Spinal cord (tissue), 9 donors: ENCODE measurements at regions not wholly inside any gene's neighbourhood (a gene's known extent, or its start where the extent isn't known, plus 50 kb on each side); places are given as distances from the start of the nearest gene placed in this dataset.
A peak's percentile ranks its signal among the peaks of the same experiment; 100 is the strongest.

Experiments
- DNase-seq, 6 donors: peaks; one replicate each; pipeline versions ENCODE4 v3.0.0 to v3.0.0-alpha.2; 2013 to 2015; ENCODE audit warnings: low spot score in 6 of 6, low read depth in 4 of 6
- H3K27ac ChIP-seq: one replicate; pipeline ENCODE4 v1.5.1; 2013; ENCODE audit warnings: low read depth, low read length, control low read depth
- H3K27me3 ChIP-seq: one replicate; pipeline ENCODE4 v1.6.1; 2013; ENCODE audit warnings: low read length; ENCODE audit not compliant: control insufficient read depth, insufficient read depth
- H3K36me3 ChIP-seq: one replicate; pipeline ENCODE4 v1.6.1; 2013; ENCODE audit warnings: low read length; ENCODE audit not compliant: control insufficient read depth, insufficient read depth
- H3K4me1 ChIP-seq: one replicate; pipeline ENCODE4 v1.6.1; 2013; ENCODE audit warnings: low read length; ENCODE audit not compliant: control insufficient read depth, insufficient read depth
- H3K4me3 ChIP-seq: one replicate; pipeline ENCODE4 v1.5.1; 2013; ENCODE audit warnings: low read depth, low read length, control low read depth
- H3K9me3 ChIP-seq: one replicate; pipeline ENCODE4 v1.6.1; 2013; ENCODE audit warnings: low read length; ENCODE audit not compliant: control insufficient read depth, insufficient read depth
- WGBS: methylation state at CpG from one replicate; pipeline ENCODE4 v1.1.5; 2013; ENCODE audit warnings: missing lambda C conversion rate; ENCODE audit not compliant: insufficient coverage; 5-methylcytosine and 5-hydroxymethylcytosine counted together
- donor health status: healthy.

GRCh38 chr10:100670828-100671479, 74.4 kb upstream of the PAX2 start:
- WGBS, result 2% methylated on average over 51 of the region's 54 CpGs
- peaks cover 13% of the 10 kb centered on the region for H3K4me1 ChIP-seq
- no peaks in the 10 kb centered on the region for H3K36me3 ChIP-seq
- no peak overlapping the region for H3K4me3 ChIP-seq
- no peaks in the 10 kb centered on the region for H3K9me3 ChIP-seq
- DNase-seq, result peak in 2 of 6 donors; percentile 15 to 68
- H3K27ac ChIP-seq, result no peak overlapping the region
- H3K27me3 ChIP-seq, result peaks cover 69% of the 10 kb centered on the region

DNA sequence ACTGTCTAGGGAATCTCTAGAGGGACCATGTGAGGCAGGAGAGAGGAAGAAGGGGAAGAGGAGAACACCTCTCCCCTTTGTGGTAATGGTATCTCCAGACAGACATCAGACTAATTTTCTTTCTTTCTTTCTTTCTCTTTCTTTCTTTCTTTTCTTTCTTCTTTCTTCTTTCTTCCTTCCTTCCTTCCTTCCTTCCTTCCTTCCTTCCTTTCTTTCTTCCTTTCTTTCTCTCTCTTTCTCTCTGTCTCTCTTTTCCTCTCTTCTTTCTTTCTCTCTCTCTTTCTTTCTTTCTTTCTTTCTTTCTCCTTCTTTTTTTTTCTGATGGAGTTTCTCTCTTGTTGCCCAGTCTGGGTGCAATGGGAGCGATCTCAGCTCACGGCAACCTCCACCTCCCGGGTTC, 73.2 kb upstream of the PAX2 start:
- DNase-seq, result no peak
- H3K27ac ChIP-seq, result no peak overlapping the region
- peaks cover 13% of the 10 kb centered on the region for H3K4me1 ChIP-seq
- H3K9me3 ChIP-seq, result no peaks in the 10 kb centered on the region
- 88% methylated on average over 3 of the region's 3 CpGs for WGBS
- peaks cover 68% of the 10 kb centered on the region for H3K27me3 ChIP-seq
- no peak overlapping the region for H3K4me3 ChIP-seq
- no peaks in the 10 kb centered on the region for H3K36me3 ChIP-seq

DNA sequence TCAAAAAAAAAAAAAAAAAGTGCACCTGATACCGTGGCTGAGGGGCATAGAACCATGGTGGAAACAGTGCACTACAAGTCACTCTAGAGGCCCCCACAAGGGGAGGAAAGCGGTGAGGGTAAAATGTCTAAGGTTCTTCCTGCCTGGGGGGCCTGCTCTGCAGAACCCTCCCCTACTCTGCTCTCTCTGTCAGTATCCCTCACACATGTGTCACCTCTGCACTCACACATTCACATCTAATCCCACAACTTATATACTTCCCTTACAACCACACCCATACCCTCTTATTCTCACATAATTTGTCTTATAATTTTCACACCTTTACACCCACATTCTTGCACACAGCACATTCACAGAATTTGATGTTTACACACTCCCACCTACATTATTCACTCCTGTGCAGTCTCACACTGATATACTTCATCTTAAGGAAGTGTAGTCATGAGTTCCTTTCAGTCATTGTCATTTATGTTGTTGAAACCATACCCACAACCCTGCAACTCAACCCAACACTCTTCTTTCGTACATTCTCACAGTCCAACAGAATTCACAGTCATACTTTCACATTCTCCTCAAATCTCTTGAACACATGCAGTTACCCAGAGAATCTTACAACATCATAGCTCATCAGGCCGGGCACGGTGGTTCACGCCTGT, 68.0 kb upstream of the PAX2 start:
- Histone ChIP-seq H3K4me1 (peaks cover 8% of the 10 kb centered on the region), H3K4me3 (no peak overlapping the region), H3K27me3 (peaks cover 56% of the 10 kb centered on the region), H3K36me3 (no peaks in the 10 kb centered on the region), H3K27ac (no peak overlapping the region), H3K9me3 (no peaks in the 10 kb centered on the region)
- WGBS, result 94% methylated on average over 5 of the region's 6 CpGs
- DNase-seq, result no peak

DNA sequence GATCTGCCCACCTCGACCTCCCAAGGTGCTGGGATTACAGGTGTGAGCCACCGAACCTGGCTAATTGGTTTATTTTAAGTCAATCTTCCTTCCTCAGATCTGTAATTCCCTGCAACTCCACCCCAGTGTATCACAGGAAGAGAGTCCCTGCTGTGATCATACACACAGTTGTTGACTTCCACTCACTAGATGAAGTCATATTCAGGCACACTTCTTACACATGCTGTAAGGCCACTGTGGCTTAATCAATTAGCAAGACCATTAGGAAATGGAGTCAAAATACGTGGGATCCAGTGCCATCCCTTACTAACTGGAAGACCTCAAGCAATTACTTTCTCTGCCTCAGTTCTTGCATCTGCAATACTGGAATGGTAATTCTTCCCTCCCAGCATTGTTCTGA, 66.1 kb upstream of the PAX2 start:
- H3K4me3 ChIP-seq, result no peak overlapping the region
- H3K9me3 ChIP-seq, result no peaks in the 10 kb centered on the region
- no peak overlapping the region for H3K27ac ChIP-seq
- peaks cover 59% of the 10 kb centered on the region for H3K27me3 ChIP-seq
- no peaks in the 10 kb centered on the region for H3K36me3 ChIP-seq
- H3K4me1 ChIP-seq, result peaks cover 13% of the 10 kb centered on the region
- DNase-seq, result no peak
- WGBS, result 45% methylated on average over 3 of the region's 3 CpGs

DNA sequence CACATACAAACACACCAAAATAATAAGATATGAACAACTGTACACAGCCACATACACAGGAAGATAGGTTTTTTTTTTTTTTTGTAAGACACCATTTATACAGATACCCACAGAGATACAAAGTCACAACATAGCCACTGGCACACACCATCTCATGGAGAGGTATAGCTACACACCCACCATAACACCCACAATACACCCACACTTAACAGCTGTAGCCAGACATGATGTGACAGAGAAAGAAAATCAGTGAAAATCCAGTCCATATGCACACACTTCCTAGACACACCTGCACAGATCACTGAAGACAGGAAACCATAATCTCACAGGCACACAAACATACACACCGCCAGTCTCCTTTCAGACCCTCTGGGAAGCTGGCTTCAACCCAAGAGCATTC, 62.4 kb upstream of the PAX2 start:
- no peak overlapping the region for H3K27ac ChIP-seq
- no peaks in the 10 kb centered on the region for H3K9me3 ChIP-seq
- no peak overlapping the region for H3K4me3 ChIP-seq
- peaks cover 88% of the 10 kb centered on the region for H3K27me3 ChIP-seq
- peaks cover 22% of the 10 kb centered on the region for H3K4me1 ChIP-seq
- H3K36me3 ChIP-seq, result no peaks in the 10 kb centered on the region
- DNase-seq, result no peak
- 17% methylated on average over 1 of the region's 1 CpG for WGBS

DNA sequence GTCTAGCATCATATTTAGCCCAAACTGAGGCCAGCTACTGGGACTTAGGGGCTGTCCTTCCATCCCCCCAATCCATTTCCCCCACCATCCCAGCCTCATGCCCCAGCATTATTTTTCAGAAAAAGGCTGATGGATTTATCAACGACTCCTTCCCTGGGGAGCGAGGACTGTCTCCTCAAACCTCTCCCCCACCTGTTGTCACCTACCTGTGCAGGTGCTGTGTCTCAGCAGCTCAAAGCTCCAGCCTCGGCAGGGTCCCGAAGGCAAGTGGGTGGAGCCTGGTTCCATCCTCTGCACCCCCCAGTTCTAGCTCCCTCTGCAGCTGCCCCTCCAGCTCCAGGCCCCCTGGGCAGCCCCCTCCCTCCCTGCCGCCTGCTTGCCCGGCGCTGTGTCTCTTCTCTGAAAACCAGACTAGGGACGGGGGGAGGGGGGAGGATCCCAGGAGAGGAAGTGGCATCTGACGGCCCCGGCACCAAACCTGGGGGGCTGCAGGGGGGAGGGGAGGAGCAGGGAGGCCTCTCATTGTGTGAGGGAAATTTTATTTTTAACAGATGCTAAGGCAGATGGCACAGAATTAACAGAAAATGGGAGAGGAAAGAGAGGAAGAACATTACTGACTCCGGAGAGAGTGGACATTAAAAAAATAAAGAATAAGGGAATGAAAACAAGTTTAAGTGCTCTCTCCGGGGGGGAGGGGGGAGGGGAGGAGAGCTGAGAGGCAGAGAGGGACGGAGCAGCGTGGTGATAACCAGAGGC, 61.7 kb upstream of the PAX2 start:
- Histone ChIP-seq H3K36me3 (no peaks in the 10 kb centered on the region), H3K27me3 (peaks cover 94% of the 10 kb centered on the region), H3K4me1 (peaks cover 22% of the 10 kb centered on the region), H3K9me3 (no peaks in the 10 kb centered on the region), H3K27ac (no peak overlapping the region), H3K4me3 (no peak overlapping the region)
- WGBS, result 5% methylated on average over 8 of the region's 14 CpGs
- peak in 2 of 6 donors; percentile 46 to 90 for DNase-seq

GRCh38 chr10:100684688-100685235, 60.6 kb upstream of the PAX2 start:
- peaks cover 22% of the 10 kb centered on the region for H3K4me1 ChIP-seq
- no peaks in the 10 kb centered on the region for H3K9me3 ChIP-seq
- H3K4me3 ChIP-seq, result no peak overlapping the region
- H3K27ac ChIP-seq, result no peak overlapping the region
- DNase-seq, result no peak
- H3K27me3 ChIP-seq, result peaks cover 93% of the 10 kb centered on the region
- H3K36me3 ChIP-seq, result no peaks in the 10 kb centered on the region
- WGBS, result 6% methylated on average over 7 of the region's 9 CpGs

DNA sequence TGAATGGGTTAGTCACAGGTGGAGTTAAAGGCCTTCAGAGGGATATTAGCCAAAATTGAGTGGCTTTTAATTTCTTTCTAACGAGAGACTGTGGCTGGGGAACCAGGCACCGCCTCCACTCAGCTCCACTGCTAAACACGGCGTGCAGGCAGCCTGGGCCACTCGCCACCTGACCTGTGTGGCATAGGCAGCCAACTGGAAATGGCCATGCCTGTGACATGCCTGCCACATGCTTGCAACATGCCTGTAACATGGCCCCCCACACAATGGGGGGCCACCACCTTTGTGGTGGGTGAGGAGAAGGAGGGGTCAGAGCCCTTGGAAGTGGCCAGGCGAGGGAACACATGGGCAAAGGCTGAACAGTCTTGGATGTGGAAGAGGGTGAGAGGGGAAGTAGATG, 60.1 kb upstream of the PAX2 start:
- peak in 1 of 6 donors; percentile 81 for DNase-seq
- H3K9me3 ChIP-seq, result no peaks in the 10 kb centered on the region
- no peak overlapping the region for H3K27ac ChIP-seq
- WGBS, result 38% methylated on average over 5 of the region's 6 CpGs
- H3K27me3 ChIP-seq, result peaks cover 88% of the 10 kb centered on the region
- H3K4me3 ChIP-seq, result no peak overlapping the region
- no peaks in the 10 kb centered on the region for H3K36me3 ChIP-seq
- peaks cover 22% of the 10 kb centered on the region for H3K4me1 ChIP-seq

GRCh38 chr10:100687143-100688003, 58.0 kb upstream of the PAX2 start:
- Histone ChIP-seq H3K9me3 (no peaks in the 10 kb centered on the region), H3K27me3 (peaks cover 71% of the 10 kb centered on the region), H3K4me1 (peaks cover 14% of the 10 kb centered on the region), H3K36me3 (no peaks in the 10 kb centered on the region), H3K4me3 (no peak overlapping the region), H3K27ac (no peak overlapping the region)
- DNase-seq, result peak in 1 of 6 donors; percentile 86
- 11% methylated on average over 18 of the region's 28 CpGs for WGBS
